Esophagus squamous epithelium (tissue), 4 donors: ENCODE measurements at regions not wholly inside any gene's neighbourhood (a gene's known extent, or its start where the extent isn't known, plus 50 kb on each side); places are given as distances from the start of the nearest gene placed in this dataset.

Source experiments
- POLR2A ChIP-seq, 4 donors: fragments of 450-650 bp; IDR thresholded peaks; one replicate each; pipeline ENCODE4 v1.6.1; 2017; ENCODE audit warnings: antibody characterized with exemption in 4 of 4, mild to moderate bottlenecking in 4 of 4, moderate library complexity in 3 of 4
- TF ChIP-seq, protein P1 (sequence below), 6 experiments: fragments of 450-650 bp in 4 of 6; fragments of 200-600 bp in 2 of 6; sonication (generic) in 2 of 6; IDR thresholded peaks; one replicate each; pipeline ENCODE4 v1.5.1; 2016 to 2019; ENCODE audit warnings: antibody characterized with exemption in 6 of 6, mild to moderate bottlenecking in 4 of 6, moderate library complexity in 4 of 6

DNA sequence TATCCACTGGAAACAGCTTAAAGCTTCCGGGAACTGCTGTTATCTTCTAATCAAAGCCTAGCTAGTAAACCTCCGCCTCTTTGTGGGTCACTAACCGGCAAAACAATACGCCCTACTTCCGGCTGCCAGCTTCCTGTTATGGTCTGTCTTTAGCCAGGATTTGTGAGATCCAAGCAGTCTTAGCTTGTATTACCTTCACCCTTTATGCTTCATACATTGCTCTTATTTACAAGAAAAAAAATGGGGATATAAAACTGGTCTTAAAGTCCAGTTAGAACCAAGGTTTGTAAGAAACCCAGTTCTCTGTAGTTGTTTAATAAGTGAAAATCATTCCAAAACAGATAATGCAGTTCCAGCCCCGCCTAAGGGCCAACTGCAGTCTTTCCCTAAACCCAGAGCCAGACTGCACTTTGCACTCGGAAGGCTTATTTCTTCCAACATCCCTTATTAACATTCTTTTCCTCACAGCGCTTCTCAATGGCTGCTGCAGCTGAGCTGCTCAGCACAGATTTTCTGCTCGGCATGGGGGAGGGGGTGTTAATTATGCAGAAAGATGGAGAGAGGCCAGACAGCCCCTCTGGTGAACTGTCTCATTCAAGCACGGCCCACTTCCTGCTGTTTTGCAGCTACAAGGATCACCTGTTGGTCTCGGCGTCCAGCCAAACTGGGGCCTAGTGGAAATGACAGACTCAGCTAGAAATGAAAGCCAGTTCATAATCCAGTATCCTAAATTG is 368.4 kb downstream of the KLF12 start:
- TF ChIP-seq POLR2A (IDR thresholded peaks at IDR 0.05) = no peak
- TF ChIP-seq, protein P1, sequence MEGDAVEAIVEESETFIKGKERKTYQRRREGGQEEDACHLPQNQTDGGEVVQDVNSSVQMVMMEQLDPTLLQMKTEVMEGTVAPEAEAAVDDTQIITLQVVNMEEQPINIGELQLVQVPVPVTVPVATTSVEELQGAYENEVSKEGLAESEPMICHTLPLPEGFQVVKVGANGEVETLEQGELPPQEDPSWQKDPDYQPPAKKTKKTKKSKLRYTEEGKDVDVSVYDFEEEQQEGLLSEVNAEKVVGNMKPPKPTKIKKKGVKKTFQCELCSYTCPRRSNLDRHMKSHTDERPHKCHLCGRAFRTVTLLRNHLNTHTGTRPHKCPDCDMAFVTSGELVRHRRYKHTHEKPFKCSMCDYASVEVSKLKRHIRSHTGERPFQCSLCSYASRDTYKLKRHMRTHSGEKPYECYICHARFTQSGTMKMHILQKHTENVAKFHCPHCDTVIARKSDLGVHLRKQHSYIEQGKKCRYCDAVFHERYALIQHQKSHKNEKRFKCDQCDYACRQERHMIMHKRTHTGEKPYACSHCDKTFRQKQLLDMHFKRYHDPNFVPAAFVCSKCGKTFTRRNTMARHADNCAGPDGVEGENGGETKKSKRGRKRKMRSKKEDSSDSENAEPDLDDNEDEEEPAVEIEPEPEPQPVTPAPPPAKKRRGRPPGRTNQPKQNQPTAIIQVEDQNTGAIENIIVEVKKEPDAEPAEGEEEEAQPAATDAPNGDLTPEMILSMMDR (IDR thresholded peaks at IDR 0.05) = no peak
